ENCODE measurements at regions not wholly inside any gene's neighbourhood (a gene's known extent, or its start where the extent isn't known, plus 50 kb on each side); places are given as distances from the start of the nearest gene placed in this dataset.

GRCh38 chr7:110519851-110520250 lies 571.1 kb upstream of the LRRN3 start:
- DNase-seq (ENCODE audit: low read depth): no peak
- TF ChIP-seq CTCF (IDR thresholded peaks at IDR 0.05; ENCODE audit: control insufficient read depth, insufficient read depth, low read depth, low read length, missing control alignments): no peak
- no peak overlapping the region for H3K4me3 ChIP-seq (ENCODE audit: control insufficient read depth, low read depth, low read length)

- H3K4me3 ChIP-seq (ENCODE audit: control insufficient read depth, low read depth, low read length): no peak overlapping the region
- no peak for TF ChIP-seq CTCF (IDR thresholded peaks at IDR 0.05; ENCODE audit: control insufficient read depth, insufficient read depth, low read depth, low read length, missing control alignments)
- DNase-seq (ENCODE audit: low read depth): no peak
Measured at GRCh38 chr7:110521357-110521911, 569.5 kb upstream of the LRRN3 start.

GRCh38 chr7:110522061-110522760 lies 568.7 kb upstream of the LRRN3 start:
- no peak for TF ChIP-seq CTCF (IDR thresholded peaks at IDR 0.05; ENCODE audit: control insufficient read depth, insufficient read depth, low read depth, low read length, missing control alignments)
- DNase-seq (ENCODE audit: low read depth): no peak
- H3K4me3 ChIP-seq (ENCODE audit: control insufficient read depth, low read depth, low read length): no peak overlapping the region

GRCh38 chr7:110522761-110523200 lies 568.1 kb upstream of the LRRN3 start:
- no peak for DNase-seq (ENCODE audit: low read depth)
- TF ChIP-seq CTCF (IDR thresholded peaks at IDR 0.05; ENCODE audit: control insufficient read depth, insufficient read depth, low read depth, low read length, missing control alignments): no peak
- H3K4me3 ChIP-seq (ENCODE audit: control insufficient read depth, low read depth, low read length): no peak overlapping the region

GRCh38 chr7:110529175-110529574 lies 561.8 kb upstream of the LRRN3 start:
- H3K4me3 ChIP-seq (ENCODE audit: control insufficient read depth, low read depth, low read length): no peak overlapping the region
- DNase-seq (ENCODE audit: low read depth): no peak
- TF ChIP-seq CTCF (IDR thresholded peaks at IDR 0.05; ENCODE audit: control insufficient read depth, insufficient read depth, low read depth, low read length, missing control alignments): no peak

- no peak for DNase-seq (ENCODE audit: low read depth)
- H3K4me3 ChIP-seq (ENCODE audit: control insufficient read depth, low read depth, low read length): no peak overlapping the region
- no peak for TF ChIP-seq CTCF (IDR thresholded peaks at IDR 0.05; ENCODE audit: control insufficient read depth, insufficient read depth, low read depth, low read length, missing control alignments)
Measured at GRCh38 chr7:110531186-110531585, 559.7 kb upstream of the LRRN3 start.

Data from AG09309 (cell line).